ENCODE measurements at regions not wholly inside any gene's neighbourhood (a gene's known extent, or its start where the extent isn't known, plus 50 kb on each side); places are given as distances from the start of the nearest gene placed in this dataset.

DNA sequence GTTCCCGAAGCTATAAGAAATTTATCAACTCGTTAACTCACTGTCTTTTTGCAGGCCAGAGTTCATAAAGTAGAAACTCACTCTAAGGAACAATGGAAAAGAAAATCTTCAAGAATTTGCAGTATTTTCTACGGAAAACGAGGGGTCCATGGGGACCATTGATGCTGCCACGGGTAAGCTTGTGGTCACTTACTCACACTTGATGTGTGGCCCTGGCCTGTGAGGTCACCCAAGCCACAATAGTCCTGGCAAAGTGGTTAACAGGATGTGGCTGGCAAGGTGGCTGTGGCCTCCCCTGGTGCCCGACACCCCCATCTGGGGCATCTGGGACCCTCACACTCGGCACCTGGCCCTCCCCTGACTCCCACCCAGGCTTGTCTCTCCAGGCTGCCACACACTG, 123.4 kb downstream of the C6orf118 start:
- Histone ChIP-seq H3K36me3 (no peaks in the 10 kb centered on the region), H3K9me3 (no peaks in the 10 kb centered on the region), H3K4me1 (no peaks in the 10 kb centered on the region), H3K27ac (no peak overlapping the region), H3K4me3 (no peak overlapping the region), H3K27me3 (no peaks in the 10 kb centered on the region)
- 68 to 85% methylated on average over 5 of the region's 7 CpGs for WGBS, 2 donors (ENCODE audit: low coverage in 1 of 2)
- peak; percentile 22 for ATAC-seq
- no peak for TF ChIP-seq EP300 (IDR thresholded peaks at IDR 0.05)
- TF ChIP-seq POLR2AphosphoS5 (IDR thresholded peaks at IDR 0.05): no peak
- TF ChIP-seq POLR2A (IDR thresholded peaks at IDR 0.05): no peak
- TF ChIP-seq, protein P1, sequence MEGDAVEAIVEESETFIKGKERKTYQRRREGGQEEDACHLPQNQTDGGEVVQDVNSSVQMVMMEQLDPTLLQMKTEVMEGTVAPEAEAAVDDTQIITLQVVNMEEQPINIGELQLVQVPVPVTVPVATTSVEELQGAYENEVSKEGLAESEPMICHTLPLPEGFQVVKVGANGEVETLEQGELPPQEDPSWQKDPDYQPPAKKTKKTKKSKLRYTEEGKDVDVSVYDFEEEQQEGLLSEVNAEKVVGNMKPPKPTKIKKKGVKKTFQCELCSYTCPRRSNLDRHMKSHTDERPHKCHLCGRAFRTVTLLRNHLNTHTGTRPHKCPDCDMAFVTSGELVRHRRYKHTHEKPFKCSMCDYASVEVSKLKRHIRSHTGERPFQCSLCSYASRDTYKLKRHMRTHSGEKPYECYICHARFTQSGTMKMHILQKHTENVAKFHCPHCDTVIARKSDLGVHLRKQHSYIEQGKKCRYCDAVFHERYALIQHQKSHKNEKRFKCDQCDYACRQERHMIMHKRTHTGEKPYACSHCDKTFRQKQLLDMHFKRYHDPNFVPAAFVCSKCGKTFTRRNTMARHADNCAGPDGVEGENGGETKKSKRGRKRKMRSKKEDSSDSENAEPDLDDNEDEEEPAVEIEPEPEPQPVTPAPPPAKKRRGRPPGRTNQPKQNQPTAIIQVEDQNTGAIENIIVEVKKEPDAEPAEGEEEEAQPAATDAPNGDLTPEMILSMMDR (IDR thresholded peaks at IDR 0.05): no peak

DNA sequence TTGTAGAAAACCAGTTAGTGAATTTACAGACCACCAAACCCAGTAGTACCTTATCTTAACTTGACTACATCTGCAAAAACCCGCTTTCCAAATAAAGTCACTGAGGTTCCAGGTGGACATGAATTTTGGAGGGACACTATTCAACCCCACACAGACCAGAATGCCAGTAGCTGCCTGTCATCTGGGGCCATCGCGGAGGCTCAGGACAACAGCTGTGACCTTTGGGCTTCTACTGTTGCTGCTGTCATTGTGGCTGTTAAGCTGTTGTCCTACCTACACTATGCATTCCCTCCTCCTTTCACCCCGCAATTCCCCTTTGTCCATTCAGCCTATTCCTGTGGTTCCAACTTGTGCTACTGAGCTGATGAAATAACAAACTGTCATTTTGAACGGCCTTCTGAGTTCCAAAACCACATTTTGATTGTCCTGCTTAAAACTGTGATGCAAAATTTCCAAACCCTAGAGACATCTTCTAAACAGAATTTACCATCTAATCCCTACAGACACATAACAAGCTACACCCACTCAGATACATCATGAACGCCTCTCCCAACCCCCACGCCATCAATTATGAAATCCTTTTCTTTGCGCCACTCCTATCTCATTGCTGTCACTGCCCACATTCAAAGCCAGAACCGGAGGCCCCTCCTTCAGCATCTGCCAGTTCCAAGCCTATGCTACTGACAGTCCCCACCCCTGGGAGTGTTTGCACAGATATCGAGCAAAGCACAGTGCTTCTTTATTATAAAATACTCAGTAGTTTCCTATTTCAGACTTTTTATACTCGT, 125.0 kb downstream of the C6orf118 start:
- 58 to 60% methylated on average over 9 to 11 of the region's 11 CpGs for WGBS, 2 donors (ENCODE audit: low coverage in 1 of 2)
- Histone ChIP-seq H3K4me1 (no peaks in the 10 kb centered on the region), H3K9me3 (no peaks in the 10 kb centered on the region), H3K27ac (no peak overlapping the region), H3K36me3 (no peaks in the 10 kb centered on the region), H3K27me3 (no peaks in the 10 kb centered on the region), H3K4me3 (no peak overlapping the region)
- TF ChIP-seq, protein P1 (IDR thresholded peaks at IDR 0.05): no peak
- TF ChIP-seq EP300 (IDR thresholded peaks at IDR 0.05): no peak
- no peak for TF ChIP-seq POLR2AphosphoS5 (IDR thresholded peaks at IDR 0.05)
- TF ChIP-seq POLR2A (IDR thresholded peaks at IDR 0.05): no peak
- no peak for ATAC-seq

DNA sequence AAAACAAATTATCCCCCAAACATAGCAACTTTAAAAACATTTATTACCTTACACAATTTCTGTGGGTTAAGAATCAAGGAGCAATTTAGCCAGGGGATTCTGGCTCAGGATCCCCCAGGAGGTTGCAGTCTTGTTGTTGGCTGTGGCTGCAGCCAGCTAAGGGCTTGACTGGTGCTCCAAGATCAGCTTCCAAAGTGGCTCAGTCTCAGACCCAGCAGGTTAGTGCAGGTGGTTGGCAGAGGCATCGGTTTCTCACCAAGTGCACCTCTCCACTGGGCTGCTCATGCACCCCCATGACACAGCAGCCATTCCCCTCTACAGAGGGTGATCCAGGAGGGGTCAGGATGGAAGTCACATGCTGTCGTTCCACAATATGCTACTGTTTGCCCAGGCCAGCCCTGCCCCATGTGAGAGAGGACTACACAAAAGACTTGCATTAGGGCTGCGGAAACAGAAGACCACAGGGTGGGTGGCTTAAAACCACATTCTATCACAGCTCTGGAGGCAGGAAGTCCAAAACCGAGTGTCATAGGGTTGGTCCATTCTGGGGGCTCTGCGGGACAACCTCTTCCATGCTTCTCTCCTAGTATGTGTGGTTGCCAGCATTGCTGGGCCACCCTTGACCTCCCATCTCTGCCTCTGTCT, 125.8 kb downstream of the C6orf118 start:
- no peak for ATAC-seq
- H3K27ac ChIP-seq: no peak overlapping the region
- no peaks in the 10 kb centered on the region for H3K4me1 ChIP-seq
- H3K36me3 ChIP-seq: no peaks in the 10 kb centered on the region
- no peaks in the 10 kb centered on the region for H3K9me3 ChIP-seq
- TF ChIP-seq, protein P1 (IDR thresholded peaks at IDR 0.05): no peak
- TF ChIP-seq POLR2AphosphoS5 (IDR thresholded peaks at IDR 0.05) (no peak), EP300 (IDR thresholded peaks at IDR 0.05) (no peak), POLR2A (IDR thresholded peaks at IDR 0.05) (no peak)
- 86 to 90% methylated on average over 2 of the region's 5 CpGs for WGBS, 2 donors (ENCODE audit: low coverage in 1 of 2)
- H3K27me3 ChIP-seq: no peaks in the 10 kb centered on the region
- no peak overlapping the region for H3K4me3 ChIP-seq

DNA sequence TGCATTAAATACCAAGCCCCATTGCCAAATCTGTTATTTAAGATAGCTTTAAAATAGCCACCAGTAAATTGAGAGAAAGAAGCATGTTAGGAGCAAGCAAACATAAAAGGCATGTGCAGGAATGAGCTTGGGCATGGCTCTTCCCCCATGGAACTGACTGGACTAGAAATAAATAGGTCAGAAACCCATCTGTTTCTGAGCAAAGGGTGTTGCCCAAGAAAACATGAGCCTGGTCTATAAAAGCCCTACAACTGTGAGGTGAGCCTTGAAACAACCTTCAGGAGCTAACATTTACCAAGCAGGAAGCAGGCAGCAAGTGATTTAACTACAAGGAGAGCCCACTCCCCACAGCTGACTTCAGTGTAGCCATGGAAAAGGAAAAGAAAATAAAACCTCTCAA, 126.3 kb downstream of the C6orf118 start:
- Histone ChIP-seq H3K27ac (no peak overlapping the region), H3K4me1 (no peaks in the 10 kb centered on the region), H3K27me3 (no peaks in the 10 kb centered on the region), H3K36me3 (no peaks in the 10 kb centered on the region), H3K4me3 (no peak overlapping the region), H3K9me3 (no peaks in the 10 kb centered on the region)
- no peak for TF ChIP-seq POLR2A (IDR thresholded peaks at IDR 0.05)
- TF ChIP-seq POLR2AphosphoS5 (IDR thresholded peaks at IDR 0.05): no peak
- TF ChIP-seq, protein P1 (IDR thresholded peaks at IDR 0.05): no peak
- no peak for TF ChIP-seq EP300 (IDR thresholded peaks at IDR 0.05)
- ATAC-seq: no peak

DNA sequence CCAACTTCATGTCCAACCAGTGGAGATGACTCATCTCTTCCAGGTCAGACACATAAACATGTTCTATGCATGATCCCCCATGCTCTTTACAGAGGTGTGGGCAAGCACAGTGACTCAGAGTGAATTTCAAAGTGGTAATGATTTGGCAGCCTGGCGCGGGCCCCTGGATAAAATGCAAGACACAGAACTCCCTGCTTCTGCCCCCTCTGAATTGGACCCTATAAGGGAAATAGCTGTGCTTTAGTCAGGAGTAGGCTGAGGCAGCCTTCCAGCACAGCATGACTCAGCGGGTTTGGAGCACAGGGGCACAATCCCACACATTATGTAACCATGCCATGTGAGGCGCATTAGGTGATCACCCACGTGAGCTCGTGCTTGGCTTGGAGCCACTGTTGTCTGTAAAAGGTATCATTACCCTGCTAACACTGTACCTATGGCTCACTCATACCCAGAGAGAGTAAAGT, 127.4 kb downstream of the C6orf118 start:
- WGBS, 2 donors (ENCODE audit: low coverage in 1 of 2): 84 to 92% methylated on average over 2 to 4 of the region's 6 CpGs
- TF ChIP-seq, protein P1 (IDR thresholded peaks at IDR 0.05): no peak
- no peak for TF ChIP-seq POLR2AphosphoS5 (IDR thresholded peaks at IDR 0.05)
- no peak for TF ChIP-seq POLR2A (IDR thresholded peaks at IDR 0.05)
- TF ChIP-seq EP300 (IDR thresholded peaks at IDR 0.05): no peak

More for the DNA sequence above, 127.4 kb downstream of the C6orf118 start:
- ATAC-seq: no peak
- Histone ChIP-seq H3K4me1 (no peaks in the 10 kb centered on the region), H3K27me3 (no peaks in the 10 kb centered on the region), H3K9me3 (no peaks in the 10 kb centered on the region), H3K27ac (no peak overlapping the region), H3K36me3 (no peaks in the 10 kb centered on the region), H3K4me3 (no peak overlapping the region)
